Stimulated activated CD4-positive, alpha-beta T cell treated with anti-CD3 and anti-CD28 coated beads, Interleukin-1b, Interleukin-23, amount 100 ng/mL, for 1 hour (primary cell): ENCODE measurements at regions not wholly inside any gene's neighbourhood (a gene's known extent, or its start where the extent isn't known, plus 50 kb on each side); places are given as distances from the start of the nearest gene placed in this dataset.
"Not testable (repeated sequence)": the region's sequence is repeated elsewhere in the genome, so short reads cannot be mapped to it uniquely, and the experiment has no call there.

Source experiments
- DNase-seq, 2 donors: peaks; one replicate each; pipeline ENCODE4 v3.0.0-alpha.2; 2020; ENCODE audit warnings: low read depth in 2 of 2

DNA sequence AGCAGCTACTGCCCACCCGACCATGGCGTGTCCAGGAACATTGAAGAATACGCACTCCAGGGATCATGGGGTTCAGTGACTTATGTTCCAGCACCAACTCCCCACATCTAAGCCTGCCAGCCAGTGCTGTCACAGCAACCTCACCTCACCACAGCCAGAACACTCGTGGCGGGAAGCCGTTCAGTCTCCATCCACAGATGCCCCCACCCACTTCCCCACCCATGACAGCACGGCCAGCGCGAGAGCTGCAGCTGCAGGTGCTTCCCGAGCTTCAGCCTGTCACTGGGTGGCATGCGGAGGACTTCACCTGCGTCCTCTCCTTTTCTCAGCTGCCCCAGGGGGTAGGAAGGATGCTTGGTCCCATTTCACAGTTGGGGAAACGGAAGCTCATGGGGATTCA is 50.3 kb downstream of the RBFOX3 start:
- no peak for DNase-seq

DNA sequence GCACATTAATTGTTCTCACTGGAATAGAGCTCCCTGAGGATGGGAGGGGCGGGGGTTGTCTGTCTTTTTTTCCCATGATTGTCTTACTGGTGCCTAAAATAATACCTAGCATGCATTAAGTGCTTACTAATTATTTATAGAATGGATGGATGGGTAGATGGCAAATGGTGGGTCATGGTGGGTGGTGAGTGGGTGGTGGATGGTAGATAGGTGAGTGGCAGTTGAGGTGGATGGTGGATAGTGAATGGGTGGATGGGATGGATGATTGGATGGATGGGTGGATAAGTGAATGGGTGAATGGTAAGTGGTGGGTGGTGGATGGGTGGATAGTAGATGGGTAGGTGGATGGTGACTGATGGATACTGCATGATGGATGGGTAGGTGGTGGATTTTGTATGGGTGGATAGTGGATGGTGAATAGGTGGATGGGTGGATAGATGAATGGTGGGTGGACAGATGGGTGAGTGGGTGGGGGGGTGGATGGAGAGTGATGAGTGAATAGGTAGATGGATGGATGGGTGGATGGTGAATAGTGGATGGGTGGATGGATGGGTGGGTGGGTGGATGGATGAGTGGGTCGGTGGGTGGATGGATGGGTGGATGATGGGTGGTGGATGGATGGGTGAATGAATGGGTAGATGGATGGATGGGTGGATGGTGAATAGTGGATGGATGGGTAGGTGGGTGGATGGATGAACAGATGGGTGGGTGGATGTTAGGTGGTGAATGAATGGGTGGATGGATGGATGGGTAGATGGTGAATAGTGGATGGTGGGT is 51.6 kb downstream of the RBFOX3 start:
- no peak for DNase-seq

DNA sequence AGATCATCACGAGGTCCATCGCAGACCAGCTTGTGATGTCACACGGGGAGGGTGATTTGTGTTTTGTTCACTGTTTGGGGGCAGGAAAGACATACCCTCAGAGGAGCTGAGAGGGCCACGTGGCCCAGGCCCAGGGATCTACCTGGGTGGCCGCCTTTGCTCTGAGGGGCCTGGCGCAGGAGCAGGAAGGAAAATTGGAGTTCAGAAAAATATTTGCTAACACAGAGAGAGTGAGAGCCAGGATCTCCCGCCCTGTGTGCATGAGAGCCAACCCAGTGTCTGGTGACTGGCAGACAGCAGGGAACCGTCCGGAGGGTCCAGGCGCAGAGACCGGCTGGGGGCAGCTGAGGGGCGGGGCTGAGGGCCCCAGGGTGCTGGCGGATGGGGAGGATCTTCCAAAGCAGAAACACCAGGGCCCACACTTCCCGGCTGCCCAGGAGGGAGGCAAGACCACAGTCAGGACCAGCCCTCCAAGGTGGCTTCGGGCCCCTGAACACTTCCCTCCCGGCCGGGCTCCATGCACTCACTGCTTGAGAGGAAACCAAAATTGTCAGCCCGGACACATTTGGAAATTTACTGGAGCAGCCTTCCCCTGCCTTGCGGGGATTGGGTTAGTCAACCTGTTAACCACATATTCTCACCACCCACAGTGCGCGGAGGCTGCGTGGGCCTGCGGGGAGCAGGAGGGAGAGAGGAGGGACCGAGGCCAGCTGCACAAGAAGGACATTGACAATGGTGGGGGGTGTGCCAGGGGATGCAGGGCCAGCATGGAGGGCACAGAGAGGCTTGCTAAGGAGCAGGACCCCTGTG is 52.6 kb downstream of the RBFOX3 start:
- no peak for DNase-seq

DNA sequence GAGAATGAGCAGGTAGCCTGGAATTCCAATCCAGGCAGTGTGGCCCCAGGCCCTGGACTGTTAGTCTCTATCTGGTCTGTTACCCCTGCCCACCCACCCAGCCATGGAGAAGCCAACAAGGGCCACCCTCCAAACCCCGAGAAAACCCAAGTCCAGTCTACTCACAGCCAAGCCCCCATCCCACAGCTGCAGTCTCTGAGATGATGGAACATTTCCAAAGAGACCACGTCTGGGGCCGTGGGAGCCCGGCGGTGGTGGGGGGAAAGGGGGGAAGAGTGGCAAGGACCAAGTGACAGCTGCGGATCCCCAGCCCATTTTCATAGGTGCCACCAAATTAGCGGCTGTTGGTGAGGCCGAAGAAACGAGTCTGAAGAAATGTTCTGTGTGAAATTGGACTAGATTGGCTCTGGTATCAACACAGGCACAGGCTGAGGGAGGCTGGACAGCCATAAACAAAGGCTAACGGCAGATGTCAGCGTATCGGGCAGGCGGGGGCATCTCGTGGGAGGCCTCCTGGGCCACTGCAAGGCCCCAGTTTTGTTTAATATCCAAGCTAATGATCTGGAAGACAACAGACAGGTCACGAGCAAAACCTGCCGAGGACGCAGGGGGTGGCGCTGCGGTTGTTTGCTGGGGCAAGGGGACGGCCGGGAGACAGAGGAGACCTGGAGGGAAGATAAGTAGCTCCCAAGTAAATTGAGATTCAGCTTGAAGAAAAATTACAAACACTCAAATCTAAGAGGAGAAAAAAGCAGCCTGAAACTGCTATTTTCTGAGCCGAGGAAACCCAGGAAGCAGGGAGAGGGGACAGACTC is 53.4 kb downstream of the RBFOX3 start:
- DNase-seq: no peak

DNA sequence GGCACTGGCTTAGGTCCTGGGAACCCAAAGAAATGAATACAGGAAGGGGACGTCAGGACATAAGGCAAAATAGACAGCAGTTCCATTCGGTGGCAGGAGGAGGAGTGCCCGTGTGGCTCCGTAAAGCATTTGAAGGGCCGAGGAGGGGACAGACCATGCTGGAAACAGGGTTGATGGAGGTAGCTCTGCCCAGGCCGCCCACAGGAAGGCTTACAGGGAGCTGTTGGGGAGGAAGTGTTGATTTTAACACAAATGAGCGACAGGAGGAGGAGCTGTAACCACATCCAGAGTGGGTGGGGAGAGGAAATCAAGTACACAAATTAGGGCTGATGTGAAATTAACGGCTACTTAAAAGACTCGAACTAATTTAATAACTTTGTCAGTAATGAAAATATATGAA is 54.6 kb downstream of the RBFOX3 start:
- DNase-seq: no peak

DNA sequence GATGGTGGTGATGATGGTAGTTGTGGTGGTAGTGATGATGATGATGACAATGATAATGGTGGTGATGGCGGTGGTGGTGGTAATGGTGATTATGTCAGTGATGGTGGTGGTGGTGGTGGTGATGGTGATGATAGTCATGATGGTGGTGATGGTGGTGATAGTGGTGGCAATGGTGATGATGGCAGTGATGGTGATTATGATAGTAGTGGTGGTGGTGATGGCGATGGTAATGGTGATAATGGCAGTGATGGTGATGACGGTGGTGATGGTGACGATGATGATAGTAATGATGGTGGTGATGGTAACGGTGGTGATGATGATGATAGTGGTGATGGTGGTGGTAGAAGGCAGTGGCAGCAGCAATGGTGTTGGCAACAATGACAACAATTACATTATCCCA is 55.3 kb downstream of the RBFOX3 start:
- DNase-seq: no peak

DNA sequence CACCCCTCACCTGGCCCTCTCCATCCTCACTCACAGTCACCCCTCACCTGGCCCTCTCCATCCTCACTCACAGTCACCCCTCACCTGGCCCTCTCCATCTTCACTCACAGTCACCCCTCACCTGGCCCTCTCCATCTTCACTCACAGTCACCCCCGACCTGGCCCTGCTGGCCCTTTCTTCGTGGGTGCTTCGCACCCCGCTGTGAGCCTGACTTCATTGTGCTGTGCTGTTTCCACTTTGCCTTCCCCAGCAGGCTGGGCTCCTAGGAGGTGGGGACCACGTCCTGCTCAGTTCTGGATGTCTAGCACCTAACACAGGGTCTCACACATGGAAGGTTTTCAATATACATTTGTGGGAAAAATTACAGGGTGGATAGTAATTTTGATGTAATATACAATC is 56.5 kb downstream of the RBFOX3 start:
- not testable (repeated sequence) for DNase-seq

DNA sequence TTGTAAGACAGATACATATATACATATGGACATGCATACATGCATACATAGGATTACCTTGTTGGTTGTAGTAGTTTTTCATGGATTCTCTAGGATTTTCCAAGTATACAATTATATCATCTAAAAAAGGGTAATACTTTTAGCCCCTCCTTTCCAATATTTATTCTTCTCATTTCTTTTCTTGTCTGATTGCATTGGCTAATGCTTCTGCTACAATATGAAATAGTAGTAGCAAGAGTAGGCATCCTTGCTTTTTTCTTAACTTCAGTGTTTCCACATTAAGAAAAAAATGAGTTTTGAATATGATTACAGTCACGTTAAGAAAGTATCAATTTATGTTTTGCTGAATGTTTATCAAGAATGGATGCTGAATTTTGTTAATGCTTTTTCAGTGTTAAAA is 58.0 kb downstream of the RBFOX3 start:
- DNase-seq: no peak

DNA sequence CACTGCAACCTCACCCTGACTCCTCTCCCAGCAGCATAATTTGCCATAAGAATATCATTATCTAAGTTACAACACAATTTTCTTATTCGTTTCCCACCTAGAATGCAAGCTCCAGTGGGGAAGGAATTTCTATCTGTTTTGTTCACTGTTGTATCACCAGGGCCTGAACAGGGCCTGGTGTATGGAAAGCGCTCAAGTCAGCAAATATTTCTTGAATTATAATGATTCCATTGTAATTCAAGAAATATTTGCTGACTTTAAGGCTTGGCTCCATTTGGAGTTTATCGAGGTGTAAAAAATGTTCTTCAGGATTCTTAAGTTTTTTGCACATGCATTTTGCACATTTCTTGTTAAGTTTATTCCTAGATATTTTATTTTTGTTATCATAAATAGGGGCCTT is 58.4 kb downstream of the RBFOX3 start:
- no peak for DNase-seq

DNA sequence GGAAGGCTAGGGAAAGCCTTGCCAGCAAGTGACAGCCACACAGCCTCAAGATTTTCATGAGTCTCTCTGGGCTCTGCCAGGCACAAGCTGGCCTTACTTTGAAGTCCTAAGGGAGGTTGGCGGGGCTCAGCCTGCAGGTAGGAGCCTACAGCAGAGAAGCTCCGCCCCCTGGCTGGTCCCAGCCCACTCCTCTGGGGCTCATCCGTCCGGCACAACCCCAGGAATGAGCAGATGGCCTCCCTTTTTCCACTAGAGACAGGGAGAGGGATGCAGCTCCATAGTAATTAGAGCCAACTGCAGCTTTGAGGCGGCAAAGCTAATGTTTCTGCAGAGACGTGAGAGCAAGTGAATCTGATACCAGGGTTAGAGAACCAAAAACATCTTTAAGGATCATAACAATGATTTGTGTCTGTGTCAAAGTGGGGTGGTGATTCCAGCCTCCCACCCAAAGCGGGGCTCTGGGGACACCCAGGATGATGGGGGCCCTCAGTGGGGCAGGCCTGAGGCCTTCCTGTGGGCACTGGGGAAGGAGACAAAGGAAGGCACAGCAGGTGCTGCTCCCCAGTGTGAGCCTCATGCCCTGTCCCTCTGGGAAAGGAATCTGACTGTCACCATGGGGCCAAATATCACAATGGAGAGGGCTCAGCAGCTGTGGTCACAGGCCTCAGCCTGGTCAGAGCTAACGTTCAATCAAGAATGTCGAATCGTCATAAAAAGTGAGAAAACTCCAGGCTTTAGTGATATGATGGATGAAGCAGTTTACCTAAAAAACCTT is 61.5 kb downstream of the RBFOX3 start:
- no peak for DNase-seq

DNA sequence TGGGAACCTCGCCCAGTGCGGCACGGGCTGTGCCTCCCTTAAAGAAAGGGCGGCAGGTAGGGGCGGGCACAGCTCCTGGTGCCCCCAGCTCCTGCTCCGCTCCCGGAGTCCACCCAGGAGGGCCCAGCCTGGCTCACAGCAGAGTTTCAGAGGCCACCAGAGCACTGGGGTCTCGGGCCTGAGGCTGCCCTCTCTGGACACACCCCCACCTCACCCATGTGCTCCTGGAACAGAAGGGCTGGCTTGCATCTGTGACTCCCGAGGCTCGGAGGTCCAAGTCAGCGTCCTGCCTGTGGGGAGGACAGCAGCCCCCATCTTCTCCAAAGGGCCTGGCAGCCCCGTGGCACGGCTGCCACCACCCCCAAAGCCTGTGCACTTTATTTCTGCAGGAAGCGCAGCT is 62.7 kb downstream of the RBFOX3 start:
- DNase-seq: no peak

DNA sequence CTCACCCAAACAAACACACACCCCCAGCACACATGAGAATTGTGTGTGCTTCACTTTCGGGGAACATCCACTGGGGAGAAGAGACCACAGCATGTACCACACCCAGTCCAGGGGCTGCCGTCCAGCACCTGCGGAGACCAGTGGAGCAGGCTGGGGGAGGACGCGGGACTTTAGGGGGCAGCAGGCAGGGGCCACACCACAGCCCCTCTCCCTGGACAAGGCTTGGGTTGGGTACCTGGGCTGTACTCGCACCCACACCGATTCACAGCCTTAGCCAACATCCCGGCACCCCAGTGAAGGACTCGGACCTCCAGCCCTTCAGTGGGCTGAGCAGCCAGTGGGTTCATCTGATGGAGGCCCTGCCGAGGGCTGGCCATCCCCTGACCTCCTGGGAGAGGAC is 63.3 kb downstream of the RBFOX3 start:
- no peak for DNase-seq

DNA sequence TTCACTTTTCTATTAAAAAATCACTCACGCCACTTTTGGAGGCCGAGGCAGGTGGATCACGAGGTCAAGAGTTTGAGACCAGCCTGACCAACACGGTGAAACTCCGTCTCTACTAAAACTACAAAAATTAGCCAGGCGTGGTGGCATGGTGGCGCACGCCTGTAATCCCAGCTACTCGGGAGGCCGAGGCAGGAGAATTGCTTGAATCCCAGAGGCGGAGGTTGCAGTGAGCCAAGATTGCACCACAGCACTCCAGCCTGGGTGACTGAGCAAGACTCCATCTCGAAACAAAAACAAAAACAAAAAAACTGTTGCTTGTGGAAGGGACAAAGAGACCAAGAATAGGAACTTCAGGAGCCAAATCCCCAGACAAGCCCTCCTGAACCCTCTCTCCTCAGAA is 63.7 kb downstream of the RBFOX3 start:
- not testable (repeated sequence) for DNase-seq

DNA sequence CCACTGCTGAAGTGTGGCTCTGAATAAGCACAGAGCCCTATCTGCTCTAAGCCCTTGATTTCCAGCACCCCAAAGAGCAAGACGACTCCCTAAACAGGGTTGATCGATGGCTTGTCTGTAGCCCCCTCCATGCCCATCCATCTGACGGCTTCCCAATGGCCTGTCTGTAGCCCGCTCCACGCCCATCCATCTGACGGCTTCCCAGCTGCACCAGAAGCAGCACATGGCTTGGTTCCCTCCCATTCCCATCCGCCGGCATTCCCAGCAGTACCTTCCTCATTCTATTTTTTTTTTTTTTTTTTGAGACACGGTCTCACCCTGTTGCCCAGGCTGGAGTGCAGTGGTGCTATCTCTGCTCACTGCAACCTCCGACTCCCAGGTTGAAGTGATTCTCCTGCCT is 64.5 kb downstream of the RBFOX3 start:
- no peak for DNase-seq

DNA sequence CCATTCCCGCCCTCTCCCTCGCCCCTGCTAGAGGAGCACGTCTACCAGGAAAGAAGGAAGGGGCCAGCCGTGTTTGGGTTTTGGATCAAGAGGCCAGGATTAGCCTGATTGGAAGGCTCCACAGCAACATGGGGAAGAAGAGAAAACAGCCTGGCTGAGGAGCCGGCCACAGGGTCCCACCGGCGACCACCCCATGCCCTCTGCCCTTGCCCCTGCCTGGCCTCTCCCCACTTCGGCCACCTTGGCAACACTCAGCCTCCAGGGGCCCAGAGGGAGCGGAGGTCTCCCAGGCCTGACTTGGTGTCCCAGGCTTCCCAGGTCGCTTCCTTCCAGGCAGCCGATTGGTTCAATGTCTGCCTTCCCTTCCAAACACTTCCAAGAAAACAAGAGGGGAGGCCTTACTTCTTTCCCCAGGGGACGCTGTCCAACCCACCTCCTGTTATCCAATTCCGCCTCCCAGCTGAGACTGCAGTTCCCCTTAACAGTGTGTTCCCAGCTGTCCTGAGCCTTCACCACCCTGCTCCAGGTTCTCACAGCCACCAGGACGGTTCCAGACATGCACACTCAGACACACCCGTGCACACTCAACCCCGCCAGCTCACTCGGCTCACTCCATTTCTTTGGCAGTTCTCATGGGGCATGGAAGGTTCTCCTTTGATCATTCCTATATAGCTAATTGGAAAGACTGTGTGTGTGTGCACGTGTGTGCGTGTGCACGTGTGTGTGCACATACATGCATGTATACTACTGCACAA is 65.4 kb downstream of the RBFOX3 start:
- no peak for DNase-seq

DNA sequence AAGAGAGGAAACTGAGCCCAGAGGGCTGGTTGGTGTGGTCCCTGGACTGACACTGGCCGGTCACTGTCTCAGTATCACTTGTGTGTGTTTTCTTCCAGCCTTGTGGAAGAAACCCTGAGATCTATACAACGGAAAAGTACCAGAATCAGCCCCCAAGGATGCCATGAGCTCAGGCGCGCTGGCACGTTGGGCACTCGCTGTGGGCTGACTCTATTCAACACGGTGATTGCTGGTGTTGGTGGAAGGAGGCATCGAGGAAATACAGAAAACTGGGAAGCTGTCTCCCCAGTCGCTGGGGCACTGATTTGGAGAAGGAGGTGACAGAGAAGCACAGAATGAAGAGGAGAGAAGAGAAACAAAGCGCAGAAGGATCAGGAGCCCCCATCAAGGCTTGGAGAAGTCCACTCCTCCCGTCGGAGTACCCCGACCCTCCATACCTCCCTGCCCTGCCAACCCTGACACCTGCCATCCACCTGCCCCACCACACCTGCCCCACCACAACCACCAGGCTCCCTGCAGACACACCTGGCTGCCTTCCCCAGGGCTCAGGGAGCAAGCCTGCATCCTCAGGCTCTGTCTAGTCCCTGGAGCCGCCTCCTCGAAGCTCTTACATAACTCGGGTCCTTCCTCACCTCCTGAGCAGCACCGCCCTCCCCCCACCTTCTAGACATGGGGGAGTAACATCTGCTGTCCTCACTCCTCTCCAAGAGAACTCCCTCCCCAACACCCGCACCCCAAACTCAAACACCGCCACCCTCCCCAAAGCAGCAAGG is 66.5 kb downstream of the RBFOX3 start:
- DNase-seq: no peak

DNA sequence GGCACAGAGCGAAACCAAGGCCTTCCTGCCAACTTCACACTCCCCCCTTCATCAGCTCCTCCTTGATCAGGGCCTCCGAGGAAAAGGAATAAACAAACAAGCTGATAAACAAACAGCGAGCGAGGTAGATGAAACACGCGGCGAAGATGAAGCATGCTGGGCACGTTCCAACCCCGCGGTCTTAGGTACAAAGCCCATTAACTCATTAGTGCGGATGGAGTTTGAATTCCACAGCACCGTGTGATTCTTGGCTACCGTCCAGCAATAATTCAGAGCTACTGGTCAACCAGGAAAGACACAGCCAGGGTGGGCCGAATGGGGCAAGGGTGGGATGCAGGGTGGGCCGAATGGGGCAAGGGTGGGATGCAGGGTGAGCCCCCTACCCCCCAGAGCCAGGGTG is 67.3 kb downstream of the RBFOX3 start:
- DNase-seq: no peak

DNA sequence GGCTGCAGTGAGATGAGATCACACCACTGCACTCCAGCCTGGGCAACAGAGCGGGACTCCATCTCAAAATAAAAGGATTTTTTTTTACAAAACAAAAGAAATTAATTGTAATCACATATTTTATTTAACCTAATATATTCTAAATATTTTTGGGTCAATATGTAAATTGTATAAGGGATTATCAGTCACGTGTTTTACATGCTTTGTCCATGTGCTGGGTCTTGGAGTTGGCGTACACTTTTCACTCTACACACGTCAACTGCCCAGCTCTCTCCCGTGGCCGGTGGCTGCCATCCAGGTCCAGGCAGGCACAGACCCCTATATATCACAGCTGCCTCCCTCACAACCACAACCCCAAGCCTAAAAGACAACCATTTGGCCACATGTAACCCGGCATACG is 68.1 kb downstream of the RBFOX3 start:
- no peak for DNase-seq

DNA sequence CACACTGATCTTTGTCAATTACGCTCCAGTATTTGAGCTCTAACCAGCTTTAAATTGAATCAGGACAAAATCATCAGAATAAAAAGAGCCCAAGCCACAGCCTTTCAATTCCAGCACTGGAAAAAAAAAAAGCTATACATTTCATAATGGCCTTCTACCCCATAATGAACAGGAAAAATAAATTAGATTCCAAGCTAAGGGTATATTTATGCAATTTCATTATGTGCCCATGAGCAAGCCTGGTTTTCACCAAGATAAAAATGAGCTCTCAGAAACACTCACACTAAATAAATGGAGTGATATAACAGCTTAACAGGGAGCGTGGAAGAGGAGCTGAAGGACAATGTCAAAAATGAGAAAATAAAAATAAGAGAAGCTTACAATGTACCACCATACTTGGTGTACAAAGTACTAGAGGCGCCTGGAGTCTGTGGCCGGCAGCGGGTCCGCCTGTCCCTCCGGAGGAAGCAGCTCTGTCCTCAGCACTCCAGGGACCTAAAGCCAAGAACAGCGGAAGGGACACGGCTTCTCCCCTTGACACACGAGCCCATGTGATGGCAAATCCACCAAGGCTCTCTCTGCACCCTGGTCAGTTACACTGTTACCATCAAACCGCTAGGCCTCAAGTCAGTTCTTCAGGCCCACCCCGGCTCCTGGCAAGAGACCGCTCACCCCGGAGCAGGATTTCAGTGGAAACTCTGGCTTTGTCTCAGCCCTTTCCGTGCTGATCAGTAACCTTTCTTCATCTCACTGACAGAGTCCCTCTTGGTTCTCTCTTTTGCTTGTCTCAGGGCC is 69.6 kb downstream of the RBFOX3 start:
- DNase-seq: no peak
